GM12892 (cell line): ENCODE measurements at regions not wholly inside any gene's neighbourhood (a gene's known extent, or its start where the extent isn't known, plus 50 kb on each side); places are given as distances from the start of the nearest gene placed in this dataset.

Experiments
- POLR2A ChIP-seq: IDR thresholded peaks from 2 replicates; pipeline ENCODE4 v1.6.1; 2011; ENCODE audit warnings: low read depth, low read length, control low read depth
- POLR2AphosphoS5 ChIP-seq: IDR thresholded peaks from 2 replicates; pipeline ENCODE4 v1.6.1; 2011; ENCODE audit warnings: low read depth, low read length, control low read depth

DNA sequence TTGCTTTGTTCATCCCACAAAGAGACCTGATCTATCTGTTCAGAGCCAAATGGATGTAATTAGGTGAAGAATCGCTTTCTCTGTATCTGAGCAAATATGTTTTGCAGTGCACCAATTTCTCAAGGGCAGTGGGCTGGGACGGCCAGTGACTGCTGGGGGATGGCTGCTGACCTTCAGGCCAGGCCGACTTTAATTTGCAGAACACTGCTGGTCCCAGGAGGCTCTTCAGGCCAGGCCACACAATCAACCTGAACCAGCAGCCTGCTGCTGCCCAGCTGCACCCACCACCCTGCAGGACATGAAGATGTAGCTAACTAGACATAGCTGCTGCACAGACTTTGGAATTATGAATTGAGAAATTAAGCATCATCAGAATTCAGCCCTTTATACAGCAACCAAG, 194.4 kb upstream of the ONECUT1 start:
- TF ChIP-seq POLR2A: no peak
- no peak for TF ChIP-seq POLR2AphosphoS5
